GM23338 (cell line): ENCODE measurements at regions not wholly inside any gene's neighbourhood (a gene's known extent, or its start where the extent isn't known, plus 50 kb on each side); places are given as distances from the start of the nearest gene placed in this dataset.

Experiments
- ETS1 ChIP-seq: IDR thresholded peaks from 2 replicates; pipeline ENCODE4 v1.6.1; 2016; ENCODE audit warnings: antibody characterized with exemption
- EZH2 ChIP-seq: fragments of 200-600 bp; sonication (generic); IDR thresholded peaks from one replicate; pipeline ENCODE4 v1.8.0; 2017; ENCODE audit warnings: antibody characterized with exemption, mild to moderate bottlenecking, low read depth; ENCODE audit not compliant: unreplicated experiment
- REST ChIP-seq: IDR thresholded peaks from one replicate; pipeline ENCODE4 v1.6.1; 2018; ENCODE audit warnings: antibody characterized with exemption; ENCODE audit not compliant: unreplicated experiment
- ZNF114 ChIP-seq: fragments of 250-450 bp; sonication (Bioruptor Pico); IDR thresholded peaks from 2 replicates; pipeline ENCODE4 v1.5.0; 2020; ENCODE audit warnings: mild to moderate bottlenecking, moderate library complexity
- ZNF331 ChIP-seq: fragments of 250-450 bp; sonication (Bioruptor Pico); IDR thresholded peaks from 2 replicates; pipeline ENCODE4 v1.5.0; 2020; ENCODE audit warnings: low read depth, mild to moderate bottlenecking, moderate library complexity
- ZNF462 ChIP-seq: fragments of 250-450 bp; sonication (Bioruptor Pico); IDR thresholded peaks from 2 replicates; pipeline ENCODE4 v1.5.0; 2020; ENCODE audit warnings: mild to moderate bottlenecking, moderate library complexity

- TF ChIP-seq ZNF462 (CRISPR knock-in tag) (no peak), REST (no peak), EZH2 (no peak), ZNF331 (CRISPR knock-in tag) (no peak), ETS1 (no peak), ZNF114 (CRISPR knock-in tag) (no peak)
Measured at GRCh38 chr18:68402784-68403183, 312.1 kb downstream of the TMX3 start (continued).
